Natural killer cell (primary cell): ENCODE measurements at regions not wholly inside any gene's neighbourhood (a gene's known extent, or its start where the extent isn't known, plus 50 kb on each side); places are given as distances from the start of the nearest gene placed in this dataset.

Experiments used
- ATAC-seq, 3 donors: fragments of 150-1000 bp in 2 of 3; fragments of 200-7000 bp in 1 of 3; cut with Tn5 transposase; 1 replicate in 1 of 3; 2 replicates in 2 of 3; pipeline ENCODE4 v1.10.0; 2021; ENCODE audit warnings: mild to moderate bottlenecking in 2 of 3, moderate library complexity in 2 of 3
- DNase-seq, 2 donors: peaks; one replicate each; pipeline versions ENCODE4 v3.0.0 to v3.0.0-alpha.2; 2013 to 2021; ENCODE audit warnings: mixed read lengths in 1 of 2
- H3K27ac ChIP-seq: one replicate; pipeline ENCODE4 v1.5.1; 2013; ENCODE audit warnings: mild to moderate bottlenecking, low read length
- H3K27me3 ChIP-seq: one replicate; pipeline ENCODE4 v1.6.1; 2013; ENCODE audit warnings: low read length; ENCODE audit not compliant: control insufficient read depth, insufficient read depth
- H3K36me3 ChIP-seq: one replicate; pipeline ENCODE4 v1.6.1; 2013; ENCODE audit warnings: low read length; ENCODE audit not compliant: control insufficient read depth, insufficient read depth
- H3K4me1 ChIP-seq: one replicate; pipeline ENCODE4 v1.6.1; 2013; ENCODE audit warnings: low read length; ENCODE audit not compliant: control insufficient read depth, insufficient read depth
- H3K4me3 ChIP-seq: one replicate; pipeline ENCODE4 v1.5.1; 2013; ENCODE audit warnings: low read length
- H3K9me3 ChIP-seq: one replicate; pipeline ENCODE4 v1.6.1; 2013; ENCODE audit warnings: low read length; ENCODE audit not compliant: control insufficient read depth, insufficient read depth
- H3K27ac Mint-ChIP-seq, 2 donors: one replicate each; pipeline ENCODE4 v1.8.0; 2022; ENCODE audit warnings: mild to moderate bottlenecking in 2 of 2, mixed read lengths in 2 of 2, moderate library complexity in 1 of 2
- H3K27me3 Mint-ChIP-seq, 2 donors: one replicate each; pipeline ENCODE4 v1.8.0; 2022; ENCODE audit warnings: low read depth in 2 of 2, mixed read lengths in 2 of 2
- H3K36me3 Mint-ChIP-seq: one replicate; pipeline ENCODE4 v1.8.0; 2022; ENCODE audit warnings: mixed read lengths
- H3K4me1 Mint-ChIP-seq, 2 donors: one replicate each; pipeline ENCODE4 v1.8.0; 2022; ENCODE audit warnings: mixed read lengths in 2 of 2
- H3K4me3 Mint-ChIP-seq: one replicate; pipeline ENCODE4 v1.8.0; 2022; ENCODE audit warnings: mild to moderate bottlenecking, moderate library complexity, mixed read lengths
- H3K9me3 Mint-ChIP-seq, 2 donors: one replicate each; pipeline ENCODE4 v1.8.0; 2022; ENCODE audit warnings: mixed read lengths in 2 of 2
- CTCF ChIP-seq: fragments of 200-600 bp; IDR thresholded peaks from one replicate; pipeline ENCODE4 v1.8.0; 2022; ENCODE audit warnings: antibody characterized with exemption
- WGBS: methylation state at CpG from one replicate; pipeline ENCODE4 v1.1.7; 2013; ENCODE audit warnings: missing lambda C conversion rate; ENCODE audit not compliant: insufficient coverage; 5-methylcytosine and 5-hydroxymethylcytosine counted together
- intact Hi-C: fragments of 100-400 bp; cut with micrococcal nuclease; formaldehyde crosslinking; loops from one replicate; pipeline ENCODE4 v1.14.2; 2022

GRCh38 chr12:124151583-124151982, 143.3 kb upstream of the RFLNA start:
- H3K4me1 ChIP-seq, result no peaks in the 10 kb centered on the region
- 98% methylated on average over 5 of the region's 5 CpGs for WGBS
- Mint-ChIP-seq H3K27me3 (peaks cover 5 to 12% of the 10 kb centered on the region in 2 donors), H3K4me3 (no peak overlapping the region), H3K27ac (no peak overlapping the region), H3K36me3 (no peaks in the 10 kb centered on the region), H3K4me1 (no peaks in the 10 kb centered on the region), H3K9me3 (no peaks in the 10 kb centered on the region)
- intact Hi-C loops, result no loop called here
- TF ChIP-seq CTCF, result no peak
- no peaks in the 10 kb centered on the region for H3K27me3 ChIP-seq
- no peak overlapping the region for H3K4me3 ChIP-seq
- DNase-seq (no peak), ATAC-seq (no peak)
- no peaks in the 10 kb centered on the region for H3K36me3 ChIP-seq
- H3K27ac ChIP-seq, result no peak overlapping the region
- no peaks in the 10 kb centered on the region for H3K9me3 ChIP-seq

GRCh38 chr12:124152731-124153130, 142.2 kb upstream of the RFLNA start:
- WGBS, result 97% methylated on average over 8 of the region's 8 CpGs
- peaks cover 9 to 12% of the 10 kb centered on the region in 2 donors for H3K27me3 Mint-ChIP-seq
- no peaks in the 10 kb centered on the region for H3K4me1 ChIP-seq
- H3K27ac Mint-ChIP-seq, result no peak overlapping the region
- no peaks in the 10 kb centered on the region for H3K36me3 Mint-ChIP-seq
- no peaks in the 10 kb centered on the region for H3K4me1 Mint-ChIP-seq
- intact Hi-C loops, result no loop called here
- H3K9me3 ChIP-seq, result no peaks in the 10 kb centered on the region
- no peak overlapping the region for H3K4me3 Mint-ChIP-seq
- no peak overlapping the region for H3K4me3 ChIP-seq
- no peak for ATAC-seq
- TF ChIP-seq CTCF, result no peak
- H3K27ac ChIP-seq, result no peak overlapping the region
- H3K36me3 ChIP-seq, result no peaks in the 10 kb centered on the region
- H3K27me3 ChIP-seq, result no peaks in the 10 kb centered on the region
- no peaks in the 10 kb centered on the region for H3K9me3 Mint-ChIP-seq
- no peak for DNase-seq

- Mint-ChIP-seq H3K4me1 (no peaks in the 10 kb centered on the region), H3K27me3 (peaks cover 12% of the 10 kb centered on the region in 2 donors), H3K27ac (no peak overlapping the region), H3K9me3 (no peaks in the 10 kb centered on the region), H3K36me3 (no peaks in the 10 kb centered on the region), H3K4me3 (no peak overlapping the region)
- Histone ChIP-seq H3K4me3 (no peak overlapping the region), H3K27ac (no peak overlapping the region), H3K9me3 (no peaks in the 10 kb centered on the region), H3K36me3 (no peaks in the 10 kb centered on the region), H3K27me3 (no peaks in the 10 kb centered on the region), H3K4me1 (no peaks in the 10 kb centered on the region)
- intact Hi-C loops, result no loop called here
- no peak for TF ChIP-seq CTCF
- ATAC-seq, result no peak
- no peak for DNase-seq
- WGBS, result 82% methylated on average over 2 of the region's 2 CpGs
Measured at GRCh38 chr12:124153392-124153791, 141.5 kb upstream of the RFLNA start.

GRCh38 chr12:124157406-124157805, 137.5 kb upstream of the RFLNA start:
- Histone ChIP-seq H3K27ac (no peak overlapping the region), H3K27me3 (no peaks in the 10 kb centered on the region), H3K36me3 (no peaks in the 10 kb centered on the region), H3K4me3 (no peak overlapping the region), H3K4me1 (no peaks in the 10 kb centered on the region), H3K9me3 (no peaks in the 10 kb centered on the region)
- intact Hi-C loops, result no loop called here
- Mint-ChIP-seq H3K9me3 (no peaks in the 10 kb centered on the region), H3K4me3 (no peak overlapping the region), H3K27ac (no peak overlapping the region), H3K36me3 (no peaks in the 10 kb centered on the region), H3K4me1 (no peaks in the 10 kb centered on the region), H3K27me3 (peaks cover 5 to 12% of the 10 kb centered on the region in 2 donors)
- DNase-seq (no peak), ATAC-seq (no peak)
- no peak for TF ChIP-seq CTCF
- WGBS, result 88% methylated on average over 7 of the region's 7 CpGs
